CD4-positive, alpha-beta T cell treated with Interleukin-4 for 4 hours (primary cell): ENCODE measurements at regions not wholly inside any gene's neighbourhood (a gene's known extent, or its start where the extent isn't known, plus 50 kb on each side); places are given as distances from the start of the nearest gene placed in this dataset.
"Not testable (repeated sequence)": the region's sequence is repeated elsewhere in the genome, so short reads cannot be mapped to it uniquely, and the experiment has no call there.

Experiments
- DNase-seq: peaks from one replicate; pipeline ENCODE4 v3.0.0-alpha.2; 2020

- DNase-seq: no peak
These were observed 306.3 kb upstream of the PPARGC1A start for GRCh38 chr4:24195991-24196736.

DNA sequence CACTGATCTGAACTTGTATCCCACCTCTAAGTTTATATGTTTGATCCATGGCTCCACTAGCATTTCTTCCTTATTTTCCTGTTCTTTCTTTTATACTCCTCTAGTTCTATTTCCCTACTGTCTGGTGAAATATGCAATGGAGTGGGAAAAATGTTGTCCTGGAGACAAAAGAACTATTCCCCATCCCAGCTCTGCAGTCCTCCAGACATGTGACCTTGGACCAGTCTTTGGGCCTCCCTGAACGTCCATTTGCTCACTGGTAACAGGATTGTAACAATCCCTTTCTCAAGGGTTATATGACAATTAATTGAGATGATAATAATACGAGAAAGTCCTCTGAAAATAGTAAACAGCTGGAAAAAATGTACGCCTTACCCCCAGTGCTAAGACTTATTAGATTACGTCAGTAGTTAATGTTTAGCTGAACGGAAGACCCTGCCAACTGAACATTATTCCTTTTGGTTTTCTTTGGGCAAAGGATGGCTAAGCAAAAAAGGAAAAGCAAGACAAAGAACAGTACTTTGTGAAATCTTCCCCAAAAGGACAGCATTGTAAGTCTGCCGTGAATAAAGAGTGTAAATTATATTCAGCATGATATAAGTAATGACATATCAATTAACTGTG, 302.3 kb upstream of the PPARGC1A start:
- DNase-seq: no peak

- no peak for DNase-seq
These were observed 301.2 kb upstream of the PPARGC1A start for GRCh38 chr4:24190761-24191695.

DNA sequence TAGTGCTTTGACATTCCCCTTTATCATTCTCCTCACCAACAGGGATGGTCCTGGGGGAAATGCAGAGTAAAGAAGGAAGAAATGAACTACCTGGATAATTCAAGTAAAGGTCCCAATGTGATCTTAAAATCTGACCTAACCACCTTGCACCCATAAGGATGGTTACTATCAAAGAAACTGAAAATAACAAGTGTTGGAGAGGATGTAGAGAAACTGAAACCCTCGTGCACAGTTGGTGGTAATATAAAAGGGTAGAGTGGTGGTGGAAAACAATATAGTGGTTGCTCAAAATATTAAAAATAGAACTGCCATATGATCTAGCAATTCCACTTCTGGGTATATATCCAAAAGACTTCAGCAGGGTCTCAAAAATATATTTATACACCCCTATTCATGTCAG, 298.6 kb upstream of the PPARGC1A start:
- no peak for DNase-seq

DNA sequence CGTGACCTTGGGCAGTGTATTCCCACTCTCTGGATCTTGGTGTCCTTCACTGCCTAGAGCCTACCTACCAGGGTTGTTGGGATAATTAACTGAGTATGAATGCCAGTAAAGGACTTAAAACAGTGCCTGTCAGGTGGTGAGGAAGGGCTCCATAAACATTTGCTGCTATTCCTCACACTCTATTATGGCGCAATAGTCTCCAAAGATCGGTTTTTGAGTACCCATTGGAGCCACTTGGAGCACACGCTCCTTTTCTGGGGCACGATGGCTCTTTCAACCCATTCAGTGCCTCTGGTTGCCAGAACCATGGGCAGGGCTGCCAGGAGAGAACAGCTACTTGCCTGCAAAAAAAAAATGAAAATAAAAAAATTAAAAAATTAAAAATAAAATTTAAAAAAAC, 296.6 kb upstream of the PPARGC1A start:
- DNase-seq: no peak

DNA sequence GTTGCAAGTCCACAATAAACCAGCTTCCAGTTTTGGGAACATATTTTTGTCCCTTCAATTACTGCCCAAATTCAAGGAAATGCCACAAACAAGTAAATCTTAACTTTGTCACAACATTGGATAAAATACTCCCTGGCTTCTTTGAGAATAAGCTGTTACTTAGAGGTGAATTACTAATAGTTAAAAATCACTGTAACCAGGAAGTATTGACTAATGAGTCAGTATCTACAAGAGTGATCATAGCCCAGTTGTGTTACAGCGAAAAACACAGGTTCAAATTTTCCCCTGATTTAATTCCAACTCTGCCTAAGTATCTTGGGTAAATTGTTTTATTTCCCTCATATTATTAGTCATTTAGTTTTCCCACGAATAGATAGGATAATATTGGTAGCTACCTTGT, 291.2 kb upstream of the PPARGC1A start:
- DNase-seq: no peak

DNA sequence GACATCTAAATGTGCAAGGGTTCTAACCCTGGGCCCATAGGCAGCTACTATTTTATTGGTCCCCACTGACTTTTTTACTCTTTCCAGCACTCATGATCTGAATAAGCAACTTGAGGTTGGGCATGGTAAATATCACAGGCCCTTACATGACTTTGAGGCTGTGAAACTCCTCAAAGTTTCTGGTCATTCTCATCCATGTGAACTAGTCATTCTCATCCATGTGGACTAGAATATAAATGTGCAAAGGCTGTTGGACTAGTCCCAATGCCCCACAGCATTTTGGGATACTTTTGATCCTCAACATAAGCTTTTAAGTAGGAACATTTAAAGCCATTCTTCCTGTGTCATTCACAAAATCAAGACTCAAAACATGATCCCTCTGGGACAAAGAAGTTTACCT, 290.7 kb upstream of the PPARGC1A start:
- no peak for DNase-seq

DNA sequence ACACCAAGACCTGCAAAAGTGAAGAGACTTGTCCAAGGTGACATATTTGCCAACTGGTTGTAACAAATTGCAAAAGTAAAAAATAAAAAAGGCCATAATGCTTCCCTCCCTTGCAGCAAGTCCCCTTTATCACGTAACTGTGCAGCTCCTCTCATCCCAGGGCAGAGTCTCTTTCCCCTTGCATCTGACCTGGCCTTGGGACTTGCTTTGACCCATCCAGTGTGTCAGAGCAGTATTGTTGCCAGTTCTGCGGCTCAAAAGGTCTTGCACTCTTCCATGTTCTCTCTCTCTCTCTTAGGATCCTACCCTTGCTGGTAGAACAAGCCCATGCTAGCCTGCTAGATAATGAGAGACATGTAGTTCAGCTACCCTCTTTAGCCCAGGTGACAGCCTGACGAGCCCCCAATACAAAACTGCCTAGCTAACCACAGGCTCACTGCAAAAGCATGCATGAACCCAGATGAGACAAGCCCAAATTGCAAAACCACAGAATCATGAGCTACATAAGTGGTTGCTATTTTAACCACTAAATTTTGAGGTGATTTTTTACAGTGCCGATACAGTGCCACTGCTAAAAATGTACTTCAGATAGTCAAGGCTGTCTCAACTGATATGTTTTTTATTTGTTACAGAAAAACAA, 289.5 kb upstream of the PPARGC1A start:
- DNase-seq: no peak

- not testable (repeated sequence) for DNase-seq
These were observed 287.6 kb upstream of the PPARGC1A start for GRCh38 chr4:24177443-24177842.

DNA sequence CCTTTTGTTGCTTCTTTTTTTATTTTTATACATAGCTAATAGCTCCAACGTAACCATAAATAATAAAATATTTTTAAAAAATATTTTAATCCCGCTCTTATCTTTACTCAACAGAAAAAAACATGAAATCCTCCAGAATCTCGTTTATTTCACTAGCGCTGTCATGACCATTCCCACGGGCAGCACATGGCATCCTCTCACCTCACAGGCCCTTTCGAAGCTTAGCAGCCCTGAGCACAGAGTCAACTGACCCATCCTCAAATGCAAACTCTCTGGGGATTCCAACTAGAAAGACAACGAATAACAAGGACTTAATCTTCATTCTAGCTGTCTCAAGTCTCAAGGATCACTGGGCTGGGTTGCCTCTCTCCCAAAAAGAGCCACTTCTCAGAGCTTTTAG, 285.9 kb upstream of the PPARGC1A start:
- no peak for DNase-seq

DNA sequence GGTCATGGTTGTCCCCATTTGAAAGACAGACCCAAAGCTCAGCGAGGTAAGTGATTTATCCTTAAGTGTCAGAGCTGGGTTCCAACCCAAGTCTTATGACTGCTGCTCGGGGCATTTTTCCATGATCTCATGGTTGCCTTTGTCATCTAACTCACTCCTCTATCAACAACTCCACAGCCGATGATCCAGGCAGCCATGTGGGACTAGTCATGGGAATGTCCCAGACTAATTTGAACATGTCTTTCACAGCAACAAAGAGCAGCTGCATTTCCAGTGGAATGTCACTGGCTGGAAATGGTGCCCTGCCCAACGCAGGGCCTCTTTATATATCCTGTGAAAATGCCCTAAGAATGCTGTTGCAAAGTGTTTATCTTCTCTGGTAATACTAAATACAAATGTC, 284.8 kb upstream of the PPARGC1A start:
- no peak for DNase-seq

- no peak for DNase-seq
These were observed 282.6 kb upstream of the PPARGC1A start for GRCh38 chr4:24172406-24172805.

DNA sequence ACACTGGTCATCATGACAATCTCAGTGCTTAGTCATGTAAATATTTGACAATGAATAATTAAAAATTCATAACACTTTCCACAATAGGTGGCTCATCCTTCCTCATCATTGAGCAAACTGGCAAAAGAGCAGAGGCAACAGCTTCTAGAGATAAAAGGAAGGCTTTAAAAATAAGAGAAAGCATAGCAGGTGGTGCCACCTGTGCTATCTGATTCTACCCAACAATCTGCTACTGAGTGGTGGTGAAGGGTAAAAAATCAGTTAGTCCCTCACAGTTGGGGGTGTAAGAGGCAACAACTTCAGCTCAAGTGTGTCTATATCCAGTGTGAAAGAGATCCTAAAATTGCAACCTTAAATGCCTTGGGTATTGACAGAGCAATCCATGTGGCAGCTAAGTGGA, 280.1 kb upstream of the PPARGC1A start:
- no peak for DNase-seq

DNA sequence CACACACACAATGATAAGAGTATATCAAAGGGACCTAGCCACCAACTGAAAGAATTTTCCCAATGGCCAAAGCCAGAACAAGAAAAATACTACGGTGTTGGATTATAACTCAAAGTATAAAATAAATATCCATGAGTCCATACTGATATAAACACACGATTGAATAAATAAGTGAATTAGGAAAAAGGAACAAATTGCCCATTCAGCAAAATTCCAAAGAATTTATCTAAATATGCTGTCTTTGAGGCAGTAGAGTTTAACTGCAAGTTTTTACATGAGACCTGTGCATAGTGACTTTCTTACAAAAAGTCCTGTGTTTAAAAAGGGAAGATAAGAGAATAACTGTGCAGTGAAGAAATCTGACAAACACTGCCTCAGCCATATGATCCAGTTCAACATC, 278.8 kb upstream of the PPARGC1A start:
- no peak for DNase-seq

- DNase-seq: no peak
These were observed 276.7 kb upstream of the PPARGC1A start for GRCh38 chr4:24166501-24166900.

DNA sequence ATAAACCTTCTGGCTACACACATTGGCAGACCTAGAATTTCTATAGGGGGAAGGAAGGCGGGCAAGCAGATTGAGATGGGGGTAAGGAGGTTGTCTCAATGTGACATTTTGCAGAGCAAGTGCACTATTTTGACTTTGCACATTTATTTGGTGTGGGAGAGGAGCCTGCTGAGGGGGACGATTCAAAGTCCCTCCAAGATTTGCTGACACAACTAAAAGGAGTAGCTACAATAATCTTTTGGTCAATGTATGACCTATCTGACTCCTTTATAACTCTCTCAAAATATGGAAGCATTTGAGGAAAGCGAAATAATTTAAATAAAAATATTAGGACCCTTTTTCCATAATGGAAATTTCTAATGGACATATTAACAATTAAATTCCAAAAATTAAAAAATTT, 274.9 kb upstream of the PPARGC1A start:
- no peak for DNase-seq

GRCh38 chr4:24164054-24164693, 274.3 kb upstream of the PPARGC1A start:
- DNase-seq: no peak

DNA sequence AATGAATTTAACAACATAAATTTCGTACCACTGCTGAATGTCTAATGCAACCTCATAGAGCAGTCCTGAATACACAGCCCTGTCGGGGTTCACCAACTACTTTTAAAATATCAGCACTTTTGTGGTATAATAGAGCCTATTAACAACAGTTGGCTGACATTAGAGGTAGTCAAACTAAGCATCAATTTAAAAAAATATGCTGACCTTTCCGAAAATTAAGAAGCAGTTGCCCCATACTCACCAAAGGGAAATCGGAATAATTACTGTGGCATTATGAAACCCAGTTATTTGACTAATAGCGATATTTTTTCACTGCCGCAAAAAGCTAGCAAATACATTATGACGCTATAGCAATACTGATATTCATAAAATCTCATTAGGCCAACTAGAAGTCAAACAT, 273.5 kb upstream of the PPARGC1A start:
- no peak for DNase-seq

GRCh38 chr4:24160358-24160757, 270.5 kb upstream of the PPARGC1A start:
- DNase-seq: no peak

DNA sequence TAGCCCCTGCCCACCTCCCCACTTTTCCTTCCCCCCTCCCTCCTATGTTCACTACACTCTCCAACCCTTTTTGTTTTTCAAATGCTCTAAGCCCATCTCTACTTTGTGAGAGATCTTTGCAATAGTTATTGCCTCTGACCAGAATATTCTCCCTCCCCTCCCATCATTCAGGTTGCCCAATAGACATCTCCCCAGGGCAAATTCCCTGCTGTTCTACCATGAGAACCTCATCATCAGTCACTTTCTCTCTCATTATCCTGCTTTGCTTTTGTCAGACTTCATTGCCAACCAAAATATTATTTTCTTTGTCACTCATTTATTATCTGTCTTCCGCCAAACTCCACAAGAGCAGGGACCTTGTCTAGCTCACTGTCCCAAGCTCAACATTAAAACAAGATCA, 268.2 kb upstream of the PPARGC1A start:
- no peak for DNase-seq

- DNase-seq: no peak
These were observed 260.2 kb upstream of the PPARGC1A start for GRCh38 chr4:24150034-24150433.

GRCh38 chr4:24146127-24146526, 256.3 kb upstream of the PPARGC1A start:
- no peak for DNase-seq

DNA sequence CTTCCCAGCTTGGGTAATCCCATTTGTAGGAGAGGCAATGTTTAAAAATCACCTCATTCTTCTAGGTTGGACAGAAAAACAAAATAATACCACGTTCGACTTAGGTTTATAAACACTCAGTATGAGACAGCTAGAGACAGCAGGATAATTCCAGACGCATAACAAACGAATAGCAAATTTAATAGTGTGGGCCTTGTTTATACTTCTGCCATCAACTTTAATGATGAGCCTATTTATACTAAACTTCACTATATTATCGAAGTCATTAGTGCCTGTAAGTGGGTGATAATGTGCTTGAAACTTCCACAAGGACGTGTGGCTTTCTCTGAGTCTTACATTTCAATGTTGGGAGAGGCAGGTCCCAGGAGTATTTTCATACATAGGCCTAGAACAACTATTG, 255.7 kb upstream of the PPARGC1A start:
- DNase-seq: no peak
